Muscle of leg (tissue), 3 donors: ENCODE measurements at regions not wholly inside any gene's neighbourhood (a gene's known extent, or its start where the extent isn't known, plus 50 kb on each side); places are given as distances from the start of the nearest gene placed in this dataset.

Experiments used
- DNase-seq: peaks from one replicate; pipeline ENCODE4 v3.0.0; 2013
- H3K27ac ChIP-seq: one replicate; pipeline ENCODE4 v1.5.1; 2013; ENCODE audit warnings: mild to moderate bottlenecking, low read length, control low read depth
- H3K27me3 ChIP-seq: one replicate; pipeline ENCODE4 v1.6.1; 2013; ENCODE audit warnings: low read length; ENCODE audit not compliant: control insufficient read depth, insufficient read depth
- H3K36me3 ChIP-seq: one replicate; pipeline ENCODE4 v1.6.1; 2013; ENCODE audit warnings: low read length; ENCODE audit not compliant: control insufficient read depth, insufficient read depth
- H3K4me1 ChIP-seq: one replicate; pipeline ENCODE4 v1.6.1; 2013; ENCODE audit warnings: low read length; ENCODE audit not compliant: control insufficient read depth, insufficient read depth
- H3K4me3 ChIP-seq: one replicate; pipeline ENCODE4 v1.5.1; 2013; ENCODE audit warnings: low read length, control low read depth
- H3K9me3 ChIP-seq: replicated peaks from 2 replicates; pipeline ENCODE4 v1.6.1; 2013; ENCODE audit warnings: low read depth, low read length; ENCODE audit not compliant: control insufficient read depth
- WGBS: methylation state at CpG from one replicate; pipeline ENCODE4 v1.1.5; 2013; ENCODE audit warnings: missing lambda C conversion rate; ENCODE audit not compliant: insufficient coverage; 5-methylcytosine and 5-hydroxymethylcytosine counted together

GRCh38 chr5:33242277-33242676, 198.5 kb upstream of the TARS1 start:
- 85% methylated on average over 2 of the region's 2 CpGs for WGBS
- no peak for DNase-seq
- no peak overlapping the region for H3K4me3 ChIP-seq
- no peaks in the 10 kb centered on the region for H3K4me1 ChIP-seq
- H3K27me3 ChIP-seq: no peaks in the 10 kb centered on the region
- H3K36me3 ChIP-seq: no peaks in the 10 kb centered on the region
- H3K9me3 ChIP-seq: no peaks in the 10 kb centered on the region
- H3K27ac ChIP-seq: peak overlapping the region; percentile 33

GRCh38 chr5:33244441-33245150, 196.2 kb upstream of the TARS1 start:
- DNase-seq: peak; percentile 33
- Histone ChIP-seq H3K27ac (no peak overlapping the region), H3K27me3 (no peaks in the 10 kb centered on the region), H3K4me3 (no peak overlapping the region), H3K9me3 (no peaks in the 10 kb centered on the region), H3K36me3 (no peaks in the 10 kb centered on the region), H3K4me1 (no peaks in the 10 kb centered on the region)
- no CpG with 5 or more reads among the region's 4 CpGs for WGBS

GRCh38 chr5:33254579-33254978, 186.2 kb upstream of the TARS1 start:
- DNase-seq: no peak
- H3K27me3 ChIP-seq: no peaks in the 10 kb centered on the region
- no peaks in the 10 kb centered on the region for H3K36me3 ChIP-seq
- no peak overlapping the region for H3K4me3 ChIP-seq
- peaks cover 10% of the 10 kb centered on the region for H3K4me1 ChIP-seq
- no peaks in the 10 kb centered on the region for H3K9me3 ChIP-seq
- no peak overlapping the region for H3K27ac ChIP-seq
- no CpG with 5 or more reads among the region's 1 CpG for WGBS

GRCh38 chr5:33257807-33258429, 182.8 kb upstream of the TARS1 start:
- Histone ChIP-seq H3K4me1 (peaks cover 10% of the 10 kb centered on the region), H3K27me3 (no peaks in the 10 kb centered on the region), H3K27ac (peak overlapping the region; percentile 57), H3K36me3 (no peaks in the 10 kb centered on the region), H3K9me3 (no peaks in the 10 kb centered on the region), H3K4me3 (no peak overlapping the region)
- peak; percentile 96 for DNase-seq
- 0% methylated on average over 1 of the region's 4 CpGs for WGBS

- Histone ChIP-seq H3K9me3 (peaks cover 2% of the 10 kb centered on the region), H3K36me3 (no peaks in the 10 kb centered on the region), H3K4me1 (peaks cover 10% of the 10 kb centered on the region), H3K27ac (no peak overlapping the region), H3K4me3 (no peak overlapping the region), H3K27me3 (no peaks in the 10 kb centered on the region)
- no peak for DNase-seq
- whole genome bisulfite sequencing: no CpG with 5 or more reads among the region's 2 CpGs
Measured at GRCh38 chr5:33258553-33258952, 182.2 kb upstream of the TARS1 start.

- Histone ChIP-seq H3K36me3 (no peaks in the 10 kb centered on the region), H3K9me3 (peaks cover 8% of the 10 kb centered on the region), H3K4me3 (no peak overlapping the region), H3K27me3 (no peaks in the 10 kb centered on the region), H3K27ac (no peak overlapping the region), H3K4me1 (peaks cover 10% of the 10 kb centered on the region)
- no peak for DNase-seq
- no CpG with 5 or more reads among the region's 2 CpGs for WGBS
Measured at GRCh38 chr5:33260098-33260497, 180.7 kb upstream of the TARS1 start.

GRCh38 chr5:33261305-33261704, 179.5 kb upstream of the TARS1 start:
- H3K36me3 ChIP-seq: no peaks in the 10 kb centered on the region
- no peaks in the 10 kb centered on the region for H3K27me3 ChIP-seq
- H3K27ac ChIP-seq: no peak overlapping the region
- no CpG with 5 or more reads among the region's 2 CpGs for WGBS
- no peak for DNase-seq
- H3K9me3 ChIP-seq: peaks cover 8% of the 10 kb centered on the region
- H3K4me3 ChIP-seq: no peak overlapping the region
- peaks cover 7% of the 10 kb centered on the region for H3K4me1 ChIP-seq

- no peaks in the 10 kb centered on the region for H3K27me3 ChIP-seq
- H3K36me3 ChIP-seq: no peaks in the 10 kb centered on the region
- H3K27ac ChIP-seq: no peak overlapping the region
- DNase-seq: no peak
- H3K9me3 ChIP-seq: peaks cover 8% of the 10 kb centered on the region
- peaks cover 7% of the 10 kb centered on the region for H3K4me1 ChIP-seq
- H3K4me3 ChIP-seq: no peak overlapping the region
- WGBS: no CpG with 5 or more reads among the region's 2 CpGs
Measured at GRCh38 chr5:33261747-33262146, 179.0 kb upstream of the TARS1 start.

GRCh38 chr5:33267801-33268200, 173.0 kb upstream of the TARS1 start:
- H3K27ac ChIP-seq: peak overlapping the region; percentile 49
- no CpG with 5 or more reads among the region's 1 CpG for WGBS

GRCh38 chr5:33268374-33268773, 172.4 kb upstream of the TARS1 start:
- peaks cover 4% of the 10 kb centered on the region for H3K4me1 ChIP-seq
- 55% methylated on average over 2 of the region's 4 CpGs for WGBS
- H3K4me3 ChIP-seq: no peak overlapping the region
- peaks cover 8% of the 10 kb centered on the region for H3K9me3 ChIP-seq
- no peaks in the 10 kb centered on the region for H3K27me3 ChIP-seq
- H3K36me3 ChIP-seq: no peaks in the 10 kb centered on the region
- H3K27ac ChIP-seq: peak overlapping the region; percentile 49
- peak; percentile 83 for DNase-seq

More at GRCh38 chr5:33267801-33268200, 173.0 kb upstream of the TARS1 start:
- Histone ChIP-seq H3K36me3 (no peaks in the 10 kb centered on the region), H3K4me3 (no peak overlapping the region), H3K9me3 (peaks cover 8% of the 10 kb centered on the region), H3K4me1 (peaks cover 4% of the 10 kb centered on the region), H3K27me3 (no peaks in the 10 kb centered on the region)
- DNase-seq: peak; percentile 90
